ENCODE measurements at regions not wholly inside any gene's neighbourhood (a gene's known extent, or its start where the extent isn't known, plus 50 kb on each side); places are given as distances from the start of the nearest gene placed in this dataset.
"Not testable (repeated sequence)": the region's sequence is repeated elsewhere in the genome, so short reads cannot be mapped to it uniquely, and the experiment has no call there.

- Histone ChIP-seq H3F3A (ENCODE audit: low read depth) (no peaks in the 10 kb centered on the region), H3K27me3 (ENCODE audit: insufficient read depth, low read length, poor library complexity, severe bottlenecking) (no peaks in the 10 kb centered on the region), H3K4me3 (ENCODE audit: low read length, poor library complexity, severe bottlenecking) (no peak overlapping the region), H4K20me1 (ENCODE audit: insufficient read depth, low read length, poor library complexity, severe bottlenecking) (no peaks in the 10 kb centered on the region), H3K79me2 (ENCODE audit: insufficient read depth, low read length) (no peaks in the 10 kb centered on the region), H2AFZ (ENCODE audit: low read length) (no peak overlapping the region), H3K9me3 (ENCODE audit: insufficient read depth, low read depth, low read length) (no peaks in the 10 kb centered on the region), H3K4me2 (ENCODE audit: low read depth, low read length, poor library complexity, severe bottlenecking) (no peak overlapping the region), H3K36me3 (ENCODE audit: insufficient read depth, low read length) (no peaks in the 10 kb centered on the region), H3K9me2 (replicated peaks; ENCODE audit: low read depth, low read length) (no peaks in the 10 kb centered on the region), H3K4me1 (ENCODE audit: insufficient read depth, low read length, poor library complexity, severe bottlenecking) (no peaks in the 10 kb centered on the region), H3K9ac (ENCODE audit: low read depth, low read length, poor library complexity, severe bottlenecking) (no peak overlapping the region)
- TF ChIP-seq, protein P1, sequence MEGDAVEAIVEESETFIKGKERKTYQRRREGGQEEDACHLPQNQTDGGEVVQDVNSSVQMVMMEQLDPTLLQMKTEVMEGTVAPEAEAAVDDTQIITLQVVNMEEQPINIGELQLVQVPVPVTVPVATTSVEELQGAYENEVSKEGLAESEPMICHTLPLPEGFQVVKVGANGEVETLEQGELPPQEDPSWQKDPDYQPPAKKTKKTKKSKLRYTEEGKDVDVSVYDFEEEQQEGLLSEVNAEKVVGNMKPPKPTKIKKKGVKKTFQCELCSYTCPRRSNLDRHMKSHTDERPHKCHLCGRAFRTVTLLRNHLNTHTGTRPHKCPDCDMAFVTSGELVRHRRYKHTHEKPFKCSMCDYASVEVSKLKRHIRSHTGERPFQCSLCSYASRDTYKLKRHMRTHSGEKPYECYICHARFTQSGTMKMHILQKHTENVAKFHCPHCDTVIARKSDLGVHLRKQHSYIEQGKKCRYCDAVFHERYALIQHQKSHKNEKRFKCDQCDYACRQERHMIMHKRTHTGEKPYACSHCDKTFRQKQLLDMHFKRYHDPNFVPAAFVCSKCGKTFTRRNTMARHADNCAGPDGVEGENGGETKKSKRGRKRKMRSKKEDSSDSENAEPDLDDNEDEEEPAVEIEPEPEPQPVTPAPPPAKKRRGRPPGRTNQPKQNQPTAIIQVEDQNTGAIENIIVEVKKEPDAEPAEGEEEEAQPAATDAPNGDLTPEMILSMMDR (conservative IDR thresholded peaks at IDR 0.05; ENCODE audit: low read length): no peak
- no peak for TF ChIP-seq EZH2phosphoT487 (IDR thresholded peaks at IDR 0.05; ENCODE audit: borderline replicate concordance)
Observed at GRCh38 chr10:30166929-30167328, 107.5 kb upstream of the JCAD start.

DNA sequence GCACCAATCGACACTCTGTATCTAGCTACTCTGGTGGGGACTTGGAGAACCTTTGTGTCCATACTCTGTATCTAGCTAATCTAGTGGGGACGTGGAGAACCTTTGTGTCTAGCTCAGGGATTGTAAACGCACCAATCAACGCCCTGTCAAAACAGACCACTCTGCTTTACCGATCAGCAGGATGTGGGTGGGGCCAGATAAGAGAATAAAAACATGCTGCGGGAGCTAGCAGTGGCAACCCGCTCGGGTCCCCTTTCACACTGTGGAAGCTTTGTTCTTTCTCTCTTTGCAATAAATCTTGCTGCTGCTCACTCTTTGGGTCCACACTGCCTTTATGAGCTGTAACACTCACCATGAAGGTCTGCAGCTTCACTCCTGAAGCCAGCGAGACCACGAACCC lies 104.0 kb upstream of the JCAD start:
- not testable (repeated sequence) for H3K36me3 ChIP-seq (ENCODE audit: insufficient read depth, low read length); H4K20me1 ChIP-seq (ENCODE audit: insufficient read depth, low read length, poor library complexity, severe bottlenecking); H3K27me3 ChIP-seq (ENCODE audit: insufficient read depth, low read length, poor library complexity, severe bottlenecking); H2AFZ ChIP-seq (ENCODE audit: low read length); H3K4me1 ChIP-seq (ENCODE audit: insufficient read depth, low read length, poor library complexity, severe bottlenecking); H3K9me2 ChIP-seq (replicated peaks; ENCODE audit: low read depth, low read length); H3K79me2 ChIP-seq (ENCODE audit: insufficient read depth, low read length); H3K9ac ChIP-seq (ENCODE audit: low read depth, low read length, poor library complexity, severe bottlenecking); H3K9me3 ChIP-seq (ENCODE audit: insufficient read depth, low read depth, low read length); H3F3A ChIP-seq (ENCODE audit: low read depth)
- Histone ChIP-seq H3K4me3 (ENCODE audit: low read length, poor library complexity, severe bottlenecking) (peak overlapping the region; percentile 44), H3K4me2 (ENCODE audit: low read depth, low read length, poor library complexity, severe bottlenecking) (peak overlapping the region; percentile 62)

GRCh38 chr10:30162796-30163195 lies 103.4 kb upstream of the JCAD start:
- not testable (repeated sequence) for H3K36me3 ChIP-seq (ENCODE audit: insufficient read depth, low read length); H3K4me1 ChIP-seq (ENCODE audit: insufficient read depth, low read length, poor library complexity, severe bottlenecking); H3K9me3 ChIP-seq (ENCODE audit: insufficient read depth, low read depth, low read length); H3K4me2 ChIP-seq (ENCODE audit: low read depth, low read length, poor library complexity, severe bottlenecking); H3K9ac ChIP-seq (ENCODE audit: low read depth, low read length, poor library complexity, severe bottlenecking); H3K4me3 ChIP-seq (ENCODE audit: low read length, poor library complexity, severe bottlenecking); H2AFZ ChIP-seq (ENCODE audit: low read length); H4K20me1 ChIP-seq (ENCODE audit: insufficient read depth, low read length, poor library complexity, severe bottlenecking); H3K79me2 ChIP-seq (ENCODE audit: insufficient read depth, low read length); H3K9me2 ChIP-seq (replicated peaks; ENCODE audit: low read depth, low read length); H3F3A ChIP-seq (ENCODE audit: low read depth); H3K27me3 ChIP-seq (ENCODE audit: insufficient read depth, low read length, poor library complexity, severe bottlenecking)

GRCh38 chr10:30160271-30160982 lies 101.0 kb upstream of the JCAD start:
- no peak overlapping the region for H2AFZ ChIP-seq (ENCODE audit: low read length)
- no peaks in the 10 kb centered on the region for H3K36me3 ChIP-seq (ENCODE audit: insufficient read depth, low read length)
- H3K9me2 ChIP-seq (replicated peaks; ENCODE audit: low read depth, low read length): no peaks in the 10 kb centered on the region
- H3K4me3 ChIP-seq (ENCODE audit: low read length, poor library complexity, severe bottlenecking): no peak overlapping the region
- no peaks in the 10 kb centered on the region for H3K27me3 ChIP-seq (ENCODE audit: insufficient read depth, low read length, poor library complexity, severe bottlenecking)
- H3F3A ChIP-seq (ENCODE audit: low read depth): no peaks in the 10 kb centered on the region
- no peak overlapping the region for H3K9ac ChIP-seq (ENCODE audit: low read depth, low read length, poor library complexity, severe bottlenecking)
- no peaks in the 10 kb centered on the region for H3K4me1 ChIP-seq (ENCODE audit: insufficient read depth, low read length, poor library complexity, severe bottlenecking)
- TF ChIP-seq EZH2phosphoT487 (IDR thresholded peaks at IDR 0.05; ENCODE audit: borderline replicate concordance): no peak
- TF ChIP-seq, protein P1 (conservative IDR thresholded peaks at IDR 0.05; ENCODE audit: low read length): no peak
- no peaks in the 10 kb centered on the region for H3K79me2 ChIP-seq (ENCODE audit: insufficient read depth, low read length)
- H3K9me3 ChIP-seq (ENCODE audit: insufficient read depth, low read depth, low read length): no peaks in the 10 kb centered on the region
- no peaks in the 10 kb centered on the region for H4K20me1 ChIP-seq (ENCODE audit: insufficient read depth, low read length, poor library complexity, severe bottlenecking)
- H3K4me2 ChIP-seq (ENCODE audit: low read depth, low read length, poor library complexity, severe bottlenecking): no peak overlapping the region

GRCh38 chr10:30159614-30160013 lies 100.2 kb upstream of the JCAD start:
- not testable (repeated sequence) for H3K4me3 ChIP-seq (ENCODE audit: low read length, poor library complexity, severe bottlenecking); H3K79me2 ChIP-seq (ENCODE audit: insufficient read depth, low read length); H3K9me2 ChIP-seq (replicated peaks; ENCODE audit: low read depth, low read length); H3F3A ChIP-seq (ENCODE audit: low read depth); H3K36me3 ChIP-seq (ENCODE audit: insufficient read depth, low read length); H3K9ac ChIP-seq (ENCODE audit: low read depth, low read length, poor library complexity, severe bottlenecking); H3K9me3 ChIP-seq (ENCODE audit: insufficient read depth, low read depth, low read length); H3K4me2 ChIP-seq (ENCODE audit: low read depth, low read length, poor library complexity, severe bottlenecking); H3K4me1 ChIP-seq (ENCODE audit: insufficient read depth, low read length, poor library complexity, severe bottlenecking); H4K20me1 ChIP-seq (ENCODE audit: insufficient read depth, low read length, poor library complexity, severe bottlenecking); H2AFZ ChIP-seq (ENCODE audit: low read length); H3K27me3 ChIP-seq (ENCODE audit: insufficient read depth, low read length, poor library complexity, severe bottlenecking)

Data from Loucy (cell line).